HCT116 (cell line): ENCODE measurements at regions not wholly inside any gene's neighbourhood (a gene's known extent, or its start where the extent isn't known, plus 50 kb on each side); places are given as distances from the start of the nearest gene placed in this dataset.

Experiments used
- ATAC-seq: fragments of 200-7000 bp; cut with Tn5 transposase; 2 replicates; pipeline ENCODE4 v1.9.1; 2020; ENCODE audit warnings: mild to moderate bottlenecking, moderate library complexity
- BruUV-seq: library from RNA; stranded (reverse); fragments of 400-500 nt; replicated peaks from 2 replicates; lab custom pipeline; 2021; lab: Mats Ljungman, UMichigan
- CTCF ChIA-PET: fragments of 300-600 bp; sonication (Branson Sonifier 250); formaldehyde crosslinking; loops from one replicate; lab custom pipeline; 2021; ENCODE audit warnings: antibody characterized with exemption; lab: Charles Lee
- POLR2A ChIA-PET: fragments of 300-600, 350-600 bp; sonication (Branson Sonifier 250); formaldehyde crosslinking; loops from one replicate; lab custom pipeline; 2021; ENCODE audit warnings: antibody characterized with exemption; lab: Charles Lee
- RAD21 ChIA-PET, 2 experiments: fragments of 300-600 bp; sonication (Branson Sonifier 250); formaldehyde crosslinking; loops; one replicate each; lab custom pipeline; 2023; ENCODE audit warnings: low total read pairs in 2 of 2; ENCODE audit not compliant: uncharacterized antibody in 2 of 2, unreplicated experiment in 2 of 2, low non-redundant PET in 1 of 2; lab: Charles Lee
- DNase-seq: peaks from one replicate; pipeline ENCODE4 v3.0.0-alpha.2; 2010; ENCODE audit warnings: low read depth, low spot score
- H2AFZ ChIP-seq: fragments of 200-600 bp; shearing (Covaris generic), sonication (generic); 2 replicates; pipeline ENCODE4 v1.6.1; 2017; ENCODE audit warnings: low read depth, mixed run types, mixed read lengths, antibody characterized with exemption, low read length; ENCODE audit not compliant: poor library complexity, severe bottlenecking
- H3K27ac ChIP-seq: 2 replicates; pipeline ENCODE4 v1.5.1; 2012; ENCODE audit warnings: low read depth, low read length
- H3K27me3 ChIP-seq: fragments of 200-600 bp; sonication (generic); 2 replicates; pipeline ENCODE4 v1.6.1; 2016; ENCODE audit warnings: mixed run types, low read length, mixed read lengths; ENCODE audit not compliant: insufficient read depth
- H3K36me3 ChIP-seq, 2 experiments: fragments of 200-500 bp in 1 of 2; fragments of 200-600 bp in 1 of 2; sonication (Bioruptor generic) in 1 of 2; sonication (generic) in 1 of 2; 2 replicates each; pipeline versions ENCODE4 v1.5.1 to v1.6.1; 2014 to 2016; ENCODE audit warnings: low read length in 2 of 2, inconsistent platforms in 1 of 2, mixed read lengths in 1 of 2, mixed run types in 1 of 2; ENCODE audit not compliant: insufficient read depth in 2 of 2, control insufficient read depth in 1 of 2
- H3K4me1 ChIP-seq, 2 experiments: fragments of 200-600 bp in 1 of 2; sonication (generic) in 1 of 2; 2 replicates each; pipeline versions ENCODE4 v1.5.1 to v1.6.1; 2012 to 2017; ENCODE audit warnings: low read length in 2 of 2, inconsistent platforms in 1 of 2, mild to moderate bottlenecking in 1 of 2, mixed read lengths in 1 of 2, mixed run types in 1 of 2, moderate library complexity in 1 of 2; ENCODE audit not compliant: insufficient read depth in 2 of 2, control insufficient read depth in 1 of 2
- H3K4me2 ChIP-seq: fragments of 200-600 bp; sonication (generic); 2 replicates; pipeline ENCODE4 v1.6.1; 2017; ENCODE audit warnings: mixed run types, low read length, mixed read lengths
- H3K4me3 ChIP-seq, 2 experiments: fragments of 200-600 bp in 1 of 2; sonication (generic) in 1 of 2; replicated peaks in 1 of 2; 2 replicates each; pipeline ENCODE4 v1.5.1; 2011 to 2016; ENCODE audit warnings: low read length in 2 of 2, control low read depth in 1 of 2, low read depth in 1 of 2, mild to moderate bottlenecking in 1 of 2, mixed read lengths in 1 of 2, mixed run types in 1 of 2
- H3K79me2 ChIP-seq: fragments of 200-600 bp; sonication (generic); 2 replicates; pipeline ENCODE4 v1.6.1; 2017; ENCODE audit warnings: mild to moderate bottlenecking, mixed run types, low read length, moderate library complexity, mixed read lengths; ENCODE audit not compliant: insufficient read depth
- H3K9ac ChIP-seq: fragments of 200-600 bp; sonication (generic); 2 replicates; pipeline ENCODE4 v1.6.1; 2016; ENCODE audit warnings: low read length, mixed read lengths
- H3K9me2 ChIP-seq: fragments of 200-600 bp; sonication (generic), shearing (Covaris generic); 2 replicates; pipeline ENCODE4 v1.6.1; 2017; ENCODE audit warnings: mixed run types, mild to moderate bottlenecking, moderate library complexity; ENCODE audit not compliant: insufficient read depth
- H3K9me3 ChIP-seq, 2 experiments: fragments of 200-500 bp in 1 of 2; fragments of 200-600 bp in 1 of 2; sonication (Bioruptor generic) in 1 of 2; sonication (generic) in 1 of 2; 2 replicates each; pipeline ENCODE4 v1.6.1; 2014 to 2017; ENCODE audit warnings: low read length in 2 of 2, mixed read lengths in 2 of 2, inconsistent platforms in 1 of 2, low read depth in 1 of 2, mild to moderate bottlenecking in 1 of 2, mixed run types in 1 of 2, moderate library complexity in 1 of 2; ENCODE audit not compliant: control insufficient read depth in 1 of 2, insufficient read depth in 1 of 2
- H4K20me1 ChIP-seq: fragments of 200-600 bp; sonication (generic), shearing (Covaris generic); 2 replicates; pipeline ENCODE4 v1.6.1; 2017; ENCODE audit warnings: mixed run types, mild to moderate bottlenecking, moderate library complexity; ENCODE audit not compliant: insufficient read depth
- CEBPB ChIP-seq: IDR thresholded peaks from 2 replicates; pipeline ENCODE4 v1.6.1; 2012; ENCODE audit warnings: low read depth
- CTCF ChIP-seq, 3 experiments: fragments of 200-600 bp in 1 of 3; sonication (generic) in 1 of 3; IDR thresholded peaks in 2 of 3; conservative IDR thresholded peaks in 1 of 3; 2 replicates each; pipeline ENCODE4 v1.5.1; 2012 to 2017; ENCODE audit warnings: low read depth in 2 of 3, low read length in 2 of 3, antibody characterized with exemption in 1 of 3, borderline replicate concordance in 1 of 3, control low read depth in 1 of 3, mild to moderate bottlenecking in 1 of 3, mixed read lengths in 1 of 3, mixed run types in 1 of 3, moderate library complexity in 1 of 3; ENCODE audit not compliant: insufficient read depth in 1 of 3
- EZH2 ChIP-seq: fragments of 200-600 bp; sonication (generic); IDR thresholded peaks from 2 replicates; pipeline ENCODE4 v1.6.1; 2017; ENCODE audit warnings: antibody characterized with exemption, mixed run types
- EZH2phosphoT487 ChIP-seq: fragments of 200-600 bp; IDR thresholded peaks from 2 replicates; pipeline ENCODE4 v1.6.1; 2018; ENCODE audit warnings: antibody characterized with exemption, borderline replicate concordance
- FOSL1 ChIP-seq: IDR thresholded peaks from 2 replicates; pipeline ENCODE4 v1.6.1; 2012; ENCODE audit warnings: low read depth
- JUND ChIP-seq: IDR thresholded peaks from 2 replicates; pipeline ENCODE4 v1.6.1; 2012
- MAX ChIP-seq: IDR thresholded peaks from 2 replicates; pipeline ENCODE4 v1.6.1; 2012
- POLR2A ChIP-seq: IDR thresholded peaks from 2 replicates; pipeline ENCODE4 v1.7.0; 2011; ENCODE audit warnings: borderline replicate concordance; ENCODE audit not compliant: insufficient read depth, insufficient read length; ENCODE audit errors: extremely low read depth
- RAD21 ChIP-seq: IDR thresholded peaks from 2 replicates; pipeline ENCODE4 v1.6.1; 2012; ENCODE audit warnings: low read depth, mild to moderate bottlenecking
- SP1 ChIP-seq: IDR thresholded peaks from 2 replicates; pipeline ENCODE4 v1.6.1; 2012; ENCODE audit warnings: low read depth
- SRF ChIP-seq: IDR thresholded peaks from 2 replicates; pipeline ENCODE4 v1.6.1; 2012; ENCODE audit warnings: low read depth
- TCF7L2 ChIP-seq: IDR thresholded peaks from 2 replicates; pipeline ENCODE4 v1.7.0; 2011; ENCODE audit warnings: borderline replicate concordance, inconsistent platforms; ENCODE audit not compliant: insufficient read depth, insufficient read length; ENCODE audit errors: extremely low read depth
- YY1 ChIP-seq: IDR thresholded peaks from 2 replicates; pipeline ENCODE4 v1.6.1; 2011; ENCODE audit warnings: low read length, low read depth, moderate library complexity, mild to moderate bottlenecking; ENCODE audit not compliant: insufficient replicate concordance; ENCODE audit errors: extremely low read depth
- ZFX ChIP-seq: fragments of 450-650 bp; IDR thresholded peaks from 2 replicates; pipeline ENCODE4 v1.6.1; 2017
- ZNF274 ChIP-seq: fragments of 200-500 bp; sonication (Bioruptor generic); IDR thresholded peaks from 2 replicates; pipeline ENCODE4 v1.6.1; 2014; ENCODE audit warnings: mild to moderate bottlenecking, low read depth, low read length, inconsistent platforms
- intact Hi-C: fragments of 100-400 bp; cut with micrococcal nuclease; formaldehyde crosslinking; loops from 2 replicates; pipeline ENCODE4 v1.10.0; 2022
- TF ChIP-seq, protein P1 (sequence below): IDR thresholded peaks from 2 replicates; pipeline ENCODE4 v1.6.1; 2012
- TF ChIP-seq, protein P2 (sequence below): IDR thresholded peaks from 2 replicates; pipeline ENCODE4 v1.6.1; 2011; ENCODE audit warnings: mild to moderate bottlenecking, low read length, moderate library complexity; ENCODE audit not compliant: insufficient replicate concordance; ENCODE audit errors: extremely low read depth

- Histone ChIP-seq H3K4me2 (no peak overlapping the region), H4K20me1 (no peaks in the 10 kb centered on the region), H3K4me1 (no peaks in the 10 kb centered on the region), H3K79me2 (no peaks in the 10 kb centered on the region), H3K9ac (no peak overlapping the region), H3K27me3 (no peaks in the 10 kb centered on the region), H3K27ac (no peak overlapping the region), H3K36me3 (no peaks in the 10 kb centered on the region), H3K9me2 (no peaks in the 10 kb centered on the region), H3K4me3 (no peak overlapping the region), H3K9me3 (peaks cover 0 to 5% of the 10 kb centered on the region in 2 experiments; a peak in 2 of 4 replicates), H2AFZ (peak overlapping the region; percentile 34)
- ATAC-seq: no peak
- no peak for TF ChIP-seq ZNF274
- TF ChIP-seq POLR2A: no peak
- no peak for TF ChIP-seq RAD21
- no peak for TF ChIP-seq EZH2
- TF ChIP-seq, protein P1, sequence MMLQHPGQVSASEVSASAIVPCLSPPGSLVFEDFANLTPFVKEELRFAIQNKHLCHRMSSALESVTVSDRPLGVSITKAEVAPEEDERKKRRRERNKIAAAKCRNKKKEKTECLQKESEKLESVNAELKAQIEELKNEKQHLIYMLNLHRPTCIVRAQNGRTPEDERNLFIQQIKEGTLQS: no peak
- TF ChIP-seq SP1: no peak
- TF ChIP-seq ZFX: no peak
- ChIA-PET POLR2A (no interaction called here), RAD21 (no interaction called here), CTCF (no interaction called here)
- intact Hi-C loops: no loop called here
- no peak for DNase-seq
- no TSS peak for BruUV-seq
Observed at GRCh38 chr6:103231181-103231580, 1628.5 kb downstream of the HACE1 start.

GRCh38 chr6:103215847-103216246 is 1643.9 kb downstream of the HACE1 start:
- no peak for ATAC-seq
- no peak overlapping the region for H3K4me3 ChIP-seq
- DNase-seq: no peak
- H3K9me2 ChIP-seq: no peaks in the 10 kb centered on the region; the same call in 1 of the 2 replicates
- no peak overlapping the region for H3K4me2 ChIP-seq
- no TSS peak for BruUV-seq
- no peaks in the 10 kb centered on the region for H3K36me3 ChIP-seq
- H3K27me3 ChIP-seq: no peaks in the 10 kb centered on the region
- CTCF ChIA-PET: no interaction called here
- no peak overlapping the region for H2AFZ ChIP-seq
- H3K9me3 ChIP-seq: no peaks in the 10 kb centered on the region
- no peak overlapping the region for H3K27ac ChIP-seq
- intact Hi-C loops: no loop called here
- no peak overlapping the region for H3K9ac ChIP-seq
- RAD21 ChIA-PET: no interaction called here
- POLR2A ChIA-PET: no interaction called here
- H4K20me1 ChIP-seq: no peaks in the 10 kb centered on the region
- no peaks in the 10 kb centered on the region for H3K4me1 ChIP-seq
- H3K79me2 ChIP-seq: no peaks in the 10 kb centered on the region
- TF ChIP-seq FOSL1 (no peak), SRF (no peak), TCF7L2 (no peak), ZNF274 (no peak), SP1 (no peak), CTCF (IDR thresholded peaks at IDR 0.05 in 2 of 3, conservative IDR thresholded peaks at IDR 0.05 in 1 of 3; ENCODE audit: borderline replicate concordance in 1 of 3, insufficient read depth in 1 of 3, low read depth in 2 of 3, low read length in 2 of 3) (no peak), EZH2 (no peak), CEBPB (no peak), EZH2phosphoT487 (no peak), MAX (no peak), RAD21 (no peak), YY1 (no peak), JUND (no peak)
- TF ChIP-seq, protein P2, sequence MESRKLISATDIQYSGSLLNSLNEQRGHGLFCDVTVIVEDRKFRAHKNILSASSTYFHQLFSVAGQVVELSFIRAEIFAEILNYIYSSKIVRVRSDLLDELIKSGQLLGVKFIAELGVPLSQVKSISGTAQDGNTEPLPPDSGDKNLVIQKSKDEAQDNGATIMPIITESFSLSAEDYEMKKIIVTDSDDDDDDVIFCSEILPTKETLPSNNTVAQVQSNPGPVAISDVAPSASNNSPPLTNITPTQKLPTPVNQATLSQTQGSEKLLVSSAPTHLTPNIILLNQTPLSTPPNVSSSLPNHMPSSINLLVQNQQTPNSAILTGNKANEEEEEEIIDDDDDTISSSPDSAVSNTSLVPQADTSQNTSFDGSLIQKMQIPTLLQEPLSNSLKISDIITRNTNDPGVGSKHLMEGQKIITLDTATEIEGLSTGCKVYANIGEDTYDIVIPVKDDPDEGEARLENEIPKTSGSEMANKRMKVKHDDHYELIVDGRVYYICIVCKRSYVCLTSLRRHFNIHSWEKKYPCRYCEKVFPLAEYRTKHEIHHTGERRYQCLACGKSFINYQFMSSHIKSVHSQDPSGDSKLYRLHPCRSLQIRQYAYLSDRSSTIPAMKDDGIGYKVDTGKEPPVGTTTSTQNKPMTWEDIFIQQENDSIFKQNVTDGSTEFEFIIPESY: no peak
- TF ChIP-seq, protein P1: no peak
